ENCODE measurements at regions not wholly inside any gene's neighbourhood (a gene's known extent, or its start where the extent isn't known, plus 50 kb on each side); places are given as distances from the start of the nearest gene placed in this dataset.
A peak's percentile ranks its signal among the peaks of the same experiment; 100 is the strongest.
"Not testable (repeated sequence)": the region's sequence is repeated elsewhere in the genome, so short reads cannot be mapped to it uniquely, and the experiment has no call there.

DNA sequence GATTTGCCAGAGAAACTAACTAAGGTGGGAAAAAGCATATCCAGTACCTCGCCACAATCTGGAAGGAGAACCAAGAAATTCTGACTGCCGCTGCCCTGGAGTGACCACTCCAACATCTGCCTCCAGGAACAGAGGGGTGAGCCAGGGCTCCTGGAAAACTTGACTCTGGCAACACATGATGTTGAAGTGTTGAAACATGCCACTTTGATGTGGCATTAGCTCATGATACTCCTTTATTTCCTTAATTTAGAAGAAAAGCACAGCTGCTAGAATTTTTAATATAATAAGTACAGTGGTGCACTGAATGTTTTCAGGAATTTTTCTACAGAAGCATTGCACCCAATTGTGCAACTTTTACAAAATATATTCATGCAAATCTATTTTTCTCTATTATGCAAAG is 109.9 kb upstream of the BCL6 start:
- DNase-seq, result no peak

DNA sequence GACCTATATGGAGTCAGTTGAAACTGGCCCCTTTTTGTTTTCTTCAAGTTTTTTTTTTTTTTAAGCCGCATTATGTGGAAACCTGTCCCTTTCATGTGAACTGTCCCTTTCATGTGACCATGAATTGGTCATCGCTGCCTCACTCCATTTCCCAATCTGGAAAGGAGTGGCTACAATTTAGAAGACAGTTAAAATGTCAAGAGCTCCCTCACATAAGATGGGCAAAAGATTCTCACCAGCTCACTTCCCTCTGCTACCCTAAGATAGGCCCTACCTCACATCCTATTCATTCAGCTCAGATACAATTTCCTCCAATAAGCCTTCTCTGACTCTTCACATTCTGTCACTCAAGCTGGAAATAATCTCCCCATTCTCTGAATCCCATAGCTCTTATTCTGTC is 111.3 kb upstream of the BCL6 start:
- DNase-seq, result no peak

- no peak for DNase-seq
Observed at GRCh38 chr3:187858041-187858440, 112.8 kb upstream of the BCL6 start.

- no peak for DNase-seq
Observed at GRCh38 chr3:187858711-187859110, 113.4 kb upstream of the BCL6 start.

DNA sequence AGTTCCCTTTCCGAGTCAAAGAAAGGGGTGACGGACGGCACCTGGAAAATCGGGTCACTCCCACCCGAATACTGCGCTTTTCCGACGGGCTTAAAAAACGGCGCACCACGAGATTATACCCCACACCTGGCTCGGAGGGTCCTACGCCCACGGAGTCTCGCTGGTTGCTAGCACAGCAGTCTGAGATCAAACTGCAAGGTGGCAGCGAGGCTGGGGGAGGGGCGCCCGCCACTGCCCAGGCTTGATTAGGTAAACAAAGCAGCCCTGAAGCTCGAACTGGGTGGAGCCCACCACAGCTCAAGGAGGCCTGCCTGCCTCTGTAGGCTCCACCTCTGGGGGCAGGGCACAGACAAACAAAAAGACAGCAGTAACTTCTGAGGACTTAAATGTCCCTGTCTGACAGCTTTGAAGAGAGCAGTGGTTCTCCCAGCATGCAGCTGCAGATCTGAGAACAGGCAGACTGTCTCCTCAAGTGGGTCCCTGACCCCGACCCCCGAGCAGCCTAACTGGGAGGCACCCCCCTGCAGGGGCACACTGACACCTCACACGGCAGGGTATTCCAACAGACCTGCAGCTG is 117.5 kb upstream of the BCL6 start:
- DNase-seq, result not testable (repeated sequence)

GRCh38 chr3:187870360-187871203 is 125.3 kb upstream of the BCL6 start:
- DNase-seq, result no peak

- DNase-seq, result no peak
Observed at GRCh38 chr3:187871204-187871591, 125.9 kb upstream of the BCL6 start.

- DNase-seq, result no peak
Observed at GRCh38 chr3:187871848-187872247, 126.6 kb upstream of the BCL6 start.

DNA sequence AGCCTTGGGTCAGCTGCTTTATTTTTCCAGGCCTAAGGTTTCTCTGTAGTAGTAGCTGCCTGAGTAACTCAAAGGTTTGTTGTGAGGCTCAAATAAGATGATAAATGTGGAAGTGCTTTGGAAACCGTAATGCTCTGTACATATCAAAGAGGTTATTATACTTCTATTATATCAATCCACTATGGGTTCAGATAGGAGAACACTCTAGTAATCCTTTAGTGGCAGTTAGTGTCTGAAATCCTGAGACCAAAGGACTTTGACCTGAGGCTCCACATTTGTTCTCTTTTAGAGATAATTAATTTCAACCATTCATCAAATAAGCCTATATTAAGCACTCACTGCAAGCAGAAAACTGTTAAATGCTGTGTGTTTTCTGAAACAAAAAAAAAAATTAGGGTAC is 128.6 kb upstream of the BCL6 start:
- DNase-seq, result no peak

DNA sequence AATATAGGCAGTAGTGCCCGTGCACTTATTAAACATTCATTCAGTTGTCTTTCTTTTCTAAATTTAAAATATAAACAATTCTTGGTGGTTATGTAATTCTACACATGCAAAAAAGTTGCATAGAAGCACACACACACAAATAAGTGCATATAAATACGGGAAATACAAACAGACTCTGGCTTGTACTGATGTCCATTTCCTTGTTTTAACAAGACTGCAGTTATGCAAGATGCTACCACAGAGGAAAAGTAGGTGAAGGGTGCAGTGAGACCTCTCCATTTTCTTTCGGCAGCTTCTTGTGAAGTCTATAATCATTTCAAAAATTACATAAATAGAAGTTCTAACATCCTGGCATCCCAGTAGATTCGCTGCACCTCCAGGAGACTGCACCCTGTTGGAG is 130.6 kb upstream of the BCL6 start:
- DNase-seq, result no peak

DNA sequence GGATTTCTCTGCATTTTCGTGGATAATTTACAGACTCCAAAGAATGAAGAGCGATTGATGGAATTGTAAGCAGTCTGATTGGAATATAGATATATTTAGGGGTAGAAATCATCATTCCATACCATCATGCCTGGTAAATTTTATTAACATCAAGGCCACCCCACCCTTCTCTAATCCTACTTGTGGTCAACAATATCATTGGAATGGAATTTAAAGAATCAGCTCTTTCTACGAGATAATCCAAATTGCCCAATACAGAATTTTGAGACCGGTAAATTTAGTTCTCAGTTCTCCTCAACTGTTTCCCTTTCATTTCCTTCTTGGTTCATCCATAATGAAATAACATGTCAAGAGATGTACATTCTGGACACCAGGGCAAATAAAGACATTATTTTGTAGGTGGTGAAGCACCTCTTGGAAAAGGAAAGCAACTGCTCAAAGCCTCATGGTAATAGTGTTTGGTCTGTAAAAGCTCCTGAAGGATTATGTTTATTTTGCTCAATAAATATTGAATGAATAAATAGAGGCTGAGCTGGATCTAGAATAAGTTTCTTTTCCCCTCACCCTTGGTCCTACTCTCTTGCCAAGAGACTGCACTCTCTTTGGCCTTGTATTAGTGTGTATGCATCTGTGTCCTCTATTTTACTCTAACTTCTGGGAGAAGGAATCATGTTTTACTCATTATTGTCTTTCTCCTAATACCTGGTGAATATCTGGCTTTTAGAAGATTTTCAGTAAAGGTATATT is 133.7 kb upstream of the BCL6 start:
- peak; percentile 43 for DNase-seq

DNA sequence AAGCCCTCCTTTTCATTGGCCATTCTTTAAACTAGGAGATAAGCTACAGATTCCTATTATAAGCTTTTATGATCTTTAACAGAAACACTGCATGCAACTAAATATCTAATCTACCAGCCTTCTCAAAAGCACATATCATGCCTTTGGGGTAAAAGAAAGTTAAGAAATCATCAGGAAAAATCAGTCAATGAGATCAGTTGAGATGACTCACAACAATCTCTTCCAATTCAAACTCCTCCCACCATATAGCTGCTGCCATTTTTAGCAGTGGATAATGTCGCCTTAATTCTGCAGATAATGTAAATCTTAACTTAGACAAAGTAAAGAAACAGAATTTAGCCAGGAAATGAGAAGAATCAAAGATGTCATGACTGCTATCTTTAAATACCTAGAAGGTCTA is 135.2 kb upstream of the BCL6 start:
- DNase-seq, result no peak

GRCh38 chr3:187880851-187881250 is 135.6 kb upstream of the BCL6 start:
- DNase-seq, result no peak

DNA sequence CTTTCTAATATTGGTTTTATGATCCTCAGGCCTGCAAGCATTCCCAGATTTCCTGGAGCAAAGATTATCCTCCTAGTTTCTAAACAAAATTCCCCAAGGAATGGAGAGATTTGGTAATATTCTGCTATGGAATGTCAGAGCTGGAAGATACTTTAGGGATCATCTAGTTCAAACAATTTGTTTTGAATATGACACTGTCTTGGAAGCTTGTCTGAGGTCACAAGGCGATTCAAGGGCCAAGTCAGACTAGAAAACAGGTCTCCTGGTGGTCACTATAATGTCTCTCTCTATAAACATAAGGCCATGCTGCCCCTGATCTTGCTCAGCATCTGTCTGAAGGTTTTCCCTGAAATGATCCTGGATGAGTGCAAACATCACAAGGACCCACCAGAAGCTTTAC is 143.4 kb upstream of the BCL6 start:
- DNase-seq, result no peak

GRCh38 chr3:187889106-187889505 is 143.8 kb upstream of the BCL6 start:
- DNase-seq, result no peak

DNA sequence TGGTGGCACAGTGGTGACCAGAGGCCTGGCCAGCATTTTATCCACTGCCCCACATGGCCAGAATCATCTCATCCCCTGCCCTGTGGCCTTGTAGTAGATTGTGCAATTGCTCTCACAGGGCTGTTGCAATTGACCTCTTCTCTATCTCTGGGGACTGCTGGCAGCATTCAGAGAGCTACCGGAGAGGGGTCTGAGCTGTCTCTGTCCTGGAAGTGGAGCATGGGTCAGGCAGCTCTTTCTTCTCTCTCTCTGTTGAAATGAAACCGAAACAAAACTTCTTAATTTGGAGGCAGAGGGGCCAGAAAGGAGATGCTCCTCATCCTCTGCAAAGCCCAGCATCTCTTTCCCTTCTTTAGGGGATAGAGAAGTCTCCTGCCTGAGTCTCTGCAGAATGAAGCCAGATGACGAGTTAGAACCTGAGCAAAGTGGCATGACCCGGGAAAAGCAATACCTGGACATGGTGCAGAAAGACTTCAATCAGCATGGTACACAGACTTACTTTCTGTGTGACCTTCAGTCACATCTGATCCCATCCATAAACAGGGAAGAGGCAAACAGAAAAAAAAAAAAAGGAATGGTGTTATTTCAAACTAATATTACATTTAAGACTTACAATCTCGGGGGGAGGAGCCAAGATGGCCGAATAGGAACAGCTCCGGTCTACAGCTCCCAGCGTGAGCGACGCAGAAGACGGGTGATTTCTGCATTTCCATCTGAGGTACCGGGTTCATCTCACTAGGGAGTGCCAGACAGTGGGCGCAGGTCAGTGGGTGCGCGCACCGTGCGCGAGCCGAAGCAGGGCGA is 144.5 kb upstream of the BCL6 start:
- no peak for DNase-seq

GRCh38 chr3:187890405-187890752 is 145.1 kb upstream of the BCL6 start:
- DNase-seq, result not testable (repeated sequence)

GRCh38 chr3:187896646-187897045 is 151.4 kb upstream of the BCL6 start:
- no peak for DNase-seq

DNA sequence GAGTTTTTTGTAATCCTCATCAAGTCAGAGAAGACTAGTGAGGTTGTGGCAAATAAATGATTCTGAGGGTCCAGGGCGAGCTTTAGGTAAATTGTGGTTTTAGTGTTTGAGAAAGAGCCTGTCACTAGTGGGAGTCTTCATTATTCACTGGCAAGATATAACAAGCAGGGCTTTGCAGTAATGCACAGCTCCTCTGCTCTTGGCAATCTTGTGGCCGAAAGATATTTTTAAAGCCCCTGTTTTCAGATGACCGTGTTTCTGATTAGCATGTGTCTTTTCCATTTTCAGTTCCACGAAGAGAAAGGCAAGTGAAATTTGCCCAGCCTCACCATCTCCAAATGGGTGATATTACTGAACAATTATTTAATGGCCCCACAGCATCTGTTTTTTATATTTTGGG is 154.0 kb upstream of the BCL6 start:
- DNase-seq, result no peak

DNA sequence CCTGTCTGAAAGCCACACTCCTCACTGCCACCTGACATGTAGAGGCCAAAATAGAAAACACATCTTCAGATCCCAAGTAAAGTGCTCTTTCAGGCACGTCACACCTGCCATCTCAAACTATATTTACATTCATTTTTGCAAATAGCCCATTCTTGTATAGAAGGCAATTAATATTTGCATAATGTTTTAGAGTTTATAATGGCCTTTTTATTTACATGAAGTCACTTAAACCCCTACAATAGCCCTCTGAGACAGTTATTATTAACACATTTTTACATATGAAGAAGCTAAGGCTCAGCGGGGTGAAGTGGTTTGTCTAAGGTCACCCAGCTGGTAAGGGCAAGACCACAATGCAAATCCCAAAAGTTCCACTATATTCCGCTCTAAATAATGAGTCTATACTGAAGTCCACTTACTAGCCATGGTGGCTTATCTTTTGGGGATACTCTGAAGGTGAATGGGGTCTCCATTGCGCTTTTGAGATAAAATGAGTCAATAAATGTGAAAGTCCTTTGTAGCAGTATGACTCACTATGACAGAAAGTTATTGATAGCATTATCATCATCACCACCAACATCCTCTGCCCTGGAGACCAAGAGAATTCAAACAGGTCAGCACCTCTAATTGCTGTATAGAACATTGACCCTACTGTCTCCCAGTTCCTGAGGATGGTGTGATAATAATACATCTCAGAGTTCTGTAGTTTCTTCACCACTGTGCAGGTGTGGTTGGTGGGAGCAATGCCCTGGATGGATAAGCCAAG is 155.9 kb upstream of the BCL6 start:
- no peak for DNase-seq

DNA sequence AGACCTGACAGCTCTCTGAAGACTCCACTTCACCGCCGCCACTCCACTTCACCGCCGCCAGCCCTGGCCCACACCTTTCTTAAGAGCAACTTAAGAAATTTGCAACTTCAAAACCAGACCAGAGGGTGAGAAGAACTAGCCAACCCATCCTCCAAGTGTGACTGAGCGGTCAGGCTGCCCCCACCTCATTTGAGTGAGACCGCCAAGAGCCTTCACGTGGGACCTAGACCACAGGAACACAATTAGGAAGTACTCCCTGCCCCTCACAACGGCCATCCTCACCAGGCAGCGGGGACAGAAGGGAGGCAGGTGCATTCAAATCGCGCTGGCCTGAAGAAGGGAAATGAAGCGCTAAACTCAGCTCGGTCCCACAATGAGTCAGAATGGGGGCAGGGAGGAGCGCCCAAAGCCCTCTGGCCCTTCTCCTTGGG is 156.8 kb upstream of the BCL6 start:
- DNase-seq, result no peak

DNA sequence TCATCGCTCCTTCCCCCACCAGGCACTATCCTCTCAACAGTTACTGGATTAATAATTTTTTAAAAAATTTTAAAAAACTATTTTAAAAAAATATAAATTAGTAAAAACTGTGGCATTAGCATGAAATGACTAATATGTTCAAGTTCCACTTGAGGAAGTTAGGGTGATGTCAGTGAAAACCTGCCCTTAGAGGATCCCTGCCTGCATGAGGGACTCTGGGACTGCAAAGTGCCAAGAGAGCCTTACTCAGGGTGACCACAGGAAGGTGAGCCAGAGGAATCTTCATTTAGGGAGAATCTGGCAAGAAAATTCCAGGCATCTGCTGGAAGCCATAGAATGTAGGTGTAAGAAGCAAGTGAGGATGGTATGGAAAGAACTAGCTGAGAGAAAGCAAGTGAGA is 157.7 kb upstream of the BCL6 start:
- DNase-seq, result no peak

- no peak for DNase-seq
Observed at GRCh38 chr3:187903697-187904096, 158.4 kb upstream of the BCL6 start.

Measured in NCI-H2029 treated with DMSO at 0.1 percent for 48 hours (cell line).